CMK (cell line): ENCODE measurements at regions not wholly inside any gene's neighbourhood (a gene's known extent, or its start where the extent isn't known, plus 50 kb on each side); places are given as distances from the start of the nearest gene placed in this dataset.
"Not testable (repeated sequence)": the region's sequence is repeated elsewhere in the genome, so short reads cannot be mapped to it uniquely, and the experiment has no call there.

Experiments used
- DNase-seq: peaks from one replicate; pipeline ENCODE4 v3.0.0-alpha.2; 2010; ENCODE audit warnings: low read depth

DNA sequence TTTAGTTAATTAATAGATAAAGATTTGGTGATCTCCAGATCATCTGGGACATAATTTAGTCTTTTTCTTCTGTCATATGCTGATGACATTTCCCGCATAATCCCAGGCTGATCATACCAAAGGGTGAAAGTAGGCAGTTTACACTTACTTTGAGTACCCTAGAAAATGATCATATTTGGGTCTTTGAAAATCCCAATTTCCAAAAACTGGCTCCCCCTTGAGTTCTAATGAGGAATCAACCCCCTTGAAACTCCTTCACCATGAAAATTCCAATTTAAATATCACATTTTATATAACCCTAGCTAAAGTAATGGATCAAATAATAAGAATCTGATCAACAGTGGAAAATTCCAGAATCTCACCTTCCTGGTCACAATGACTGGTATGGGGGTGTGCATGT lies 223.4 kb downstream of the NAF1 start:
- DNase-seq: no peak

DNA sequence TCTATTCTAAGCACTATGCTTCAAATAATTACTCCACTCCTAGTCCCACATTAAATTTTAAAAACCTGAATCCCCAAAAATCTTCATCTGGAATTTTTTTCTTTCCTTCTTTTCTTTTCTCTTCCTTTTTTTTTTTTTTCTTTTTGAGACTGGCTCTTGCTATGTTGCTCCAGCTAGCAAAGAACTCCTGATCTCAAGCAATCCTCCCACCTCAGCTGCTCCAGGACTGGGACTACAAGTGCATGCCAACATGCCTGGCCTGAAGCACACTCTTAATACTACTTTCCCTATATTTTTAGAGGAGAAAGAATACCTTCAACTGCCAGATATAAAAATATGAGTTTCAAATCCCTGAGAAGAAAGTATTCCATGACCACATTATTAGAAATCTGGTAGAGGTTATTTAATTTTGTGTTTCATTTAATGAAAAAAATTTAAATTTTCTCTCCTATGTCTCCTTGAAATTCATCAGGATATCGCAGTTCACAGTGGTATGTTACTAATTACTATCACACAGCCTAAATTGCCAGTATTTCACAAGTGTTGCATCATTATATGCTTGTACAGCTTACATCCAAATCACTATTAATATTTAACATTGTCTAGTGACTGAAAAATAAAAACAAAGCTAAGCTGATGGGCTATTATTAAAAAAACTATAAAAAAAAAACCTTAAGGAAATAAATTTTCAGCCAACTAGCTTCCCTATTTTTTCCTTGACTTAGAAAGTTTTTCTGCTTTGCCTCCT lies 227.8 kb downstream of the NAF1 start:
- DNase-seq: no peak

DNA sequence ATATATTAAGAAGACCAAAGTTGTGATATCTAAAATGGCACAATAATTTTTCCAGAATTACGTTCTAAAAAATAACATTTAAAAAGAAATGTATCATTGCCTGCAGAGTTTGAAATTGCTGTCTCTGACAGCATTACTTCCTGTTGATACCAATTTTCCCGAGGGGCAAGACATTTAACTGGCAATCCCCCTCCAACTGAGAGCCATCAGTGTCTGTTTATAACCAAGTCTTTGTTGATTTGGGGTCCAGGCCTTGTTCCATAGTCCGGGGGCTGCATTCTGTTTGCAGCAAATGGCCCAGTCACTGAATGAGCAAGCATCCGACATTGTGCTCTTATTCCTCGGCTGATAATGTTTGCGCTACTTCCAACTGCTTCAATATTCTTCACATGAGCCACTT lies 231.5 kb downstream of the NAF1 start:
- DNase-seq: no peak

DNA sequence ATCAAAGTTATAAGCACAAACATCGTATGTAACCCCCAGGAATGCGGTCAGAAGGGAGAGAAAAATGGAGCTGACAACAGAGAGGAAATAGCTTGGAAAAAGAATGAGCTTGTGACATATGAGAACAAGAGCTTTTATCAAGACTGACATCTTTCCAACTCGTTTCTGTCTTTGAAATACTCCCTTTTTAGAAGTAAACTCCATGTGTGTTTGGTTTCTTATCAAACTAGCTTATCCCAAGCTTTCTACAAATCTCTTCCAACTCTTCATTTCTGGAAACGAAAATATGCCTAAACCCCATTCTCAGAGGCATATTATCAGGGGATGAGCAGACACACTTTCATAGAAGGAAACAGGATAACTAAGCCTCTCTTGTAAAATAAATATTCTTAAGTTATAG lies 235.4 kb downstream of the NAF1 start:
- no peak for DNase-seq

DNA sequence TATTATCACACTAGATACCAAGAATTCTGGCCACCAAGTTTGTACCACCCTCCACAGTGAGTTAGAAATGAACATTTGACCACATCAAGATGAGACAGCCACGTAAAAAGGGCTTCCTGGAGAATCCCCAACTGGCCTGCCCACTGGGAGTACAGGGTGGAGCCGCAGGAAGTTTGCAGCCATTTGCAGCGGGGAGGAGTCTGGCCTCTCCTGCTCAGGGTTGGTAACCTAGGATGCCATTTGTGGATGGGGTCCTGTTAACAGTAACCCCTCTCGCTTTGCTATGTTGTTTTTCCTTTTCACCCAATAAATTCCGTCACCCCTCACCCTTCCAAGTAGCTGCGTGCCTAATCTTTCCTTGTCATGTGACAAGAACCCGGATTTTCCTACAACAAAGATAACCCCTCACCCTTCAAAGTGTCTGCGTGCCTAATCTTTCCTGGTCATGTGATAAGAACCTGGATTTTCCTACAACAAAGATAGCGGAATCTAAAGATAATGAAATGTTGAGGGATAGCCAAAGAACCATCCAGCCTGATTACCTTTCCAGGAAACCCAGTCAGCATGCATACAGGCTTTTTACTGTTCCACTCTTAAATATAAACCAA lies 245.4 kb downstream of the NAF1 start:
- no peak for DNase-seq

DNA sequence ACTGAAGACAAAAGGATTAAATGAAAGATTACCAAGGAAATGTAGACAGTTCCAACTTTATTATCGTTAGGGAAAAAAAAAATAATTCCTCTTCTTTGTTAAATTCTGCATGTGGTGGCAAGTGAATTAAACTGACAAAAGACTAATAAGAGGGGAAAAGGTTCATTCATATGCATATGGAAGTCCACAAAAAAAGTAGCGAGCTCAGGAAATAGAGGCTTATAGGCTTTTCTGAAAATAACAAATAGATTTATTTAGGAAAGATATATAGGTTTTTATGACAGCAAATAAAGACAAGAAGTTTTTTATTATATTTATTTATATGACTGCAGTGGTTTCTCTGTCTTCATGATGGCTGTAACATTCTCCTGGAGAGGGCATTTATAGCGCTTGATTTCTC lies 246.0 kb downstream of the NAF1 start:
- no peak for DNase-seq

DNA sequence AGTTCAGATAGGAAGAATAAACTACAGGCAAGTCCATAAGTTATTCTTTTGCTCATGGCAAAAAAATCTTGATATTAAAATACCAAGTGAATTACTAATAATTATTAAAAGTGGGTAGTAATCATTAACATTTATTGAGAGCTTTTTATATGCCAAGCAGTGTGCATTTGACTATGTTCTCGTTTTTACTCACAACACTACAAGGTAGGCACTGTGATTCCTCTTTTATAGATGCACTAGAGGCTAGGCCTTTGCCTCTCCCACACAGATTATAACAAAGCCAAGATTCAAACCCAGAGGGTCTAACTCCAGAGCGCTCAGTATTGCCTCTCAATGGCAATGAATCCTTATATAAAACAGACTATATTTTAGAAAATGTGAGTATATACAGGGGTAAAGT lies 254.2 kb downstream of the NAF1 start:
- no peak for DNase-seq

DNA sequence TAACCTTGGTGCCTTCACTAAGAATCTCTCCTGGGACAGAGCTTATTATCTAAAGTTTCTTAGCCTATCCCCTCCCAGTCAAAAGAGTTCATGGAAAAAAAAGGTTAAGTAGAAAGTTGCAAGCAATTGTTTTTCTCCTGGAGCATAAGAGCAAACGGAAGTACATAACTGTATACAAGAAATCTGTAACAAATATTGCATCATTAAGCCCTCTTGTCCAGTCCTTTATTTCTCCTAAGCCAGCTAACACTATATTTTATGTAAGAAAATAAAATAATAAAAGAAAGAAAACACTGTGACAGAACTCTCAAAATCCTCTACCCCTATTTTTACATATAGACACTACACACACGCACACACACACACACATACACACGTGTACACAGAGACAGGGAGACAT lies 255.3 kb downstream of the NAF1 start:
- DNase-seq: no peak

DNA sequence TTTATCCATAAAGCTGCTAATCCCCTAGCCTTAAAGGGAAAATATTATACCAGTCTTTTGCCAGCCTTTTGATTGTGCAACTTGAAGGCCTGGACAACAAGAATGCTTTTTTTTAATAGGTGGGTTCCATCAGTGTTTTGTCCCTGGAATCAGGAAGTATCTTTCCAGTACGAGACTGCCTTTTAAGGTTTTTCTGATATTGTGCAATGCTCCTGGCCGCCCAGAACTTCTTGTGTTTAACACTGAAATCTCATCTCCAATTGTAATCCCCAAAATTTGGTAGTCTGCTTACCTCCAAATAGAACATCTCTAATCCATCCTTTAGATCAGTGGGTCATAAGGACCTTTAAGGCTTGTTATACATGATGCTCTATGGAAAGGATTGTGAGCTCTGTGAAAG lies 256.7 kb downstream of the NAF1 start:
- DNase-seq: no peak

DNA sequence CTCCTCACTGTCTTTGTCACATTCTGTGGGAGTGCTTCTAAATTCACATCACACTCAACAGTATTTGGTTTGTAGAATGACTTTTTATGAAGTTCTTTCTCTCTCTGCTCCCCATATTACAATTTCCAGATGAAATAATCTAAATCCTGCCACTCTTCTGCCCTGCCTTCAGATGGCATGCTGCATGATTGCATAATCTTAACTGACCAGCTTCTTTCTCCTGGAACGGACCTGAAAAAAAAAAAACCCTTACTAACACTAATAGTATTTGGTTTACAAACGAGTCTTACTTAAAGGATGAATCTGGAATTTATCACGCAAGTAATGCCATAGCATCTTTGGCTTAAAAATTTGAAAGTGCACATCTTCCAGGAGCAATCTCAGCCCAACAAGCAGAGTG lies 272.3 kb downstream of the NAF1 start:
- DNase-seq: no peak

DNA sequence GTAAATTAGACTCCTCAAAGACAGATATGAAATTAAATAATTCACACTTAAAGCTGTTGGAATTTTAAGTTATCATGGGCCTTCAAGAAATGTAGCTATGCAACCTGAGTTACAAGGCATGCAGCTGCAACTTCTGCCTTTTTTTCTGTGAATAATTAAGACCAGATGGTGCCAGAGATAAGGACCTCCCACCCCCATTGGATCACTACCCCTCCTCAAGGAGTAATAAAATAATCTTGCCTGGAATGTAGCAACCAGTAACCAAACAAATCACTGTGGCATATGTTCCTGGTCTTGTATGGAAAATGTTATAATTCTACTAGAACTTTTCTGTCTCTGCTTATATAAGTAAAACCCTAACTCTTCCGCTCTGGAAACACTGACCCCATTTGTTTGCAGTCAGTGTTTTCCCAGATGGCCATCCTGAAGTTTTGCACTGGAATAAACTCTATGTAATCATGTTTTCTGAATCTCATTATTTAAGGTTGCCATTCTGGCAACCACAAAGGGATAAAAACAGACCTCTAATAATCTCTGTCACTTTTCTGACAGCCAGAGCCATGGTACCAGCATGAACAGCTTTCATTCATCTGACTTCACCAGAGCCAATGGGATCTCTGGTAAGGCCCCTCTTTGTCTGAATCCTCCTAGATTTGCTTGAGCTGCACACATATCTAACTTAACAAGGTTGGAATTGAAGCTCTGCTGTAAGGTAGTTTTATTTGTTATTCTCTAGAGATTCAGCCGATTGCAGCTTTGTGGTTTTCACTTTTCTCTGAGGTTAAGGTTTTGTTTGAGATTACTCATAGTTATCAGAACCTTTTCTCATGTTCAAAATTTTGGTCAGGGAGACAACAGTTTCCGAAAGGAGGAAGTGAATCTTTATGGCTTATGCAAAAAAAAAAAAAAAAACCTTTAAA lies 274.6 kb downstream of the NAF1 start:
- DNase-seq: no peak

DNA sequence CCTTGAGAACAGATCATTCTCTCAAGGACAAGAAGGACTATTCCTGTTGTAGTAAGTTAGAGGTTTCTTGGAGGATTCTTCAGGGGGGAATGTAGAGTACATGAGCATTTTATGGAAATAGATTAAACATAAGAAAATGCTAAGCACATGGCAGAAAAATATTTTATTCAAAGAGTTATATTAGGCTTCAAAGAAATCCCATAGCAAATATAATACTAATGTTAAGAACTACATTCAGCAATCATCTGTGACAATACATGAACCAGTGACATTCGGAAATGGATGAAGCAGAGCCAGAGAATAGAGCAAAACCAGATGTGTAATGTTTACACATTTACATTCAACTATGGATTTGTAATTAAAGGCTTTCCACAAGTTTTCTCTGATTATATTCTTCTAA lies 288.6 kb downstream of the NAF1 start:
- no peak for DNase-seq

DNA sequence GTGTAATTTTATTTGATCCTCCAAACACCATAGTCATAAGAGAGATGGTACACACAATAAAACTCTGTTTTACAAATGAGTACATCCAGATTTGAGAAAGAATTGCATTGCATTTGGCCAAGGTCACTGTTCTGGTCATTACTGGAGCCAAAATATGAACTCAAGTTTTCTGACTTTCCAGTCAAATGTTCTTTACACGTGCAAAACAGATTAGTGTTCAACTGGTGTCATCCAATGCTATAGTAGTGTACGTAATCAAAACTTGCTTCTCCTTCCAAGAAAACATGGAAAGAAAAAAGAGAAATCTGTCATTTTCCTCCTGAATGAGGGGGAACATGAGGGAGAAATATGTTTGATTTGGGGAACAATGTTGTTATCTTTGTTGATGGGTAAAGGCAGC lies 291.9 kb downstream of the NAF1 start:
- no peak for DNase-seq

DNA sequence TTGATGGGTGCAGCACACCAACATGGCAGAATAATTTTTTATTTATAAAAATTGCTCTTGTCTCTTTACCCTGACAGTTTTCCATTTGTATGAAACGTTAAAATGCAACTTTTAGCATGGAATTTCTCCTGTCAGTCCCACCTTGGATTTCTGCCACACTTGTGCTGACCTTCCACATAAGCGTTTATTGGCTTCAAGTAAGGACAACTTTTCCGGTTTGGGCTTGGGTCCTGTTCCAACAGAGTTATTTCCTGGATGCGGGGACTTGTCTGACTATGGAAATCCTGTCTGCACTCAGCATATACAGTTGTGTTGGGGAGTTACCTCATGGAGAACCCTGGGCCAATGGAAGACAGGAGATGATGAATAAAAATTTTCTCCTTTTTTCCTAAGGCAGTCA lies 294.7 kb downstream of the NAF1 start:
- no peak for DNase-seq

DNA sequence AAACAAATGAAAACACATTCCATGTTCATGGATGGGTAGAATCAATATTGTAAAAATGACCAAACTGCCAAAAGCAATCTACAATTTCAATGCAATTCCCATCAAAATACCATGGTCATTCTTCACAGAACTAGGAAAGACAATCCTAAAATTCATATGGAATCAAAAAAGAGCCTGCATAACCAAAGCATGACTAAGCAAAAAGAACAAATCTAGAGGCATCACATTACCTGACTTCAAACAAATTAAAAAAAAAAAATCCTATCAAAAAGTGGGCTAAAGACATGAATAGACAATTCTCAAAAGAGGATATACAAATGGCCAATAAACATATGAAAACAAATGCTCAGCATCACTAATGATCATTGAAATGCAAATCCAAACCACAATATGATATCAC lies 297.5 kb downstream of the NAF1 start:
- no peak for DNase-seq

DNA sequence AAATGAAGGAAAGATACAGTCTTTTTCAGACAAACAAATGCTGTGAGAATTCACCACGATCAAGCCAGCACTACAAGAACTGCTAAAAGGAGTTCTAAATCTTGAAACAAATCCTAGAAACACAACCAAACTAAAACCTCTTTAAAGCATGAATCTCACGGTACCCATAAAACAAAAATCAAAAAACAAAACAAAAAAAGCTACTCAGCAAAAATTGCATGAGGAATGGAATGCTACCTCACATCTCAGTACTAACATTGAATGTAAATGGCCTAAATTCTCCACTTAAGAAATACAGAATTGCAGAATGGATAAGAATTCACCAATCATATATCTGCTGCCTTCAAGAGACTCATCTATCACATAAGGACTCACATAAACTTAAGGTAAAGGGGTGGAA lies 300.1 kb downstream of the NAF1 start:
- no peak for DNase-seq

DNA sequence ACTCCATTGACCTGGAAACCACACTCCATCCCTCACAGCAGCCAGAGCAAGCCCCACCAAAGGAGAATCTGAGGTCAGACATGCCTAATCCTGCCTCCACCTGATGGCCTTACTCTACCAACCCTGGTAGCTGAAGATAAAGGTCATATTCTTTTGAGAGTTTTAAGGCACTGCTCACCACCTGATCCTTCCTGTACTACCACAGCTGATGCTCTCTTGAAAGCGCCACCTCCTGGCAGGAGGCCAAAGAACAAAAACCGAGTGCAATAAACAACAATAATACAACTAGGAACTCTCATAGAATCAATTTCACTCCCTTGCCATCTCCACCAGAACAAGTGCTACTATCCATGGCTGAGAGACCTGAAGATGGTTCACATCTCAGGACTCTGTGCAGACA lies 301.6 kb downstream of the NAF1 start:
- no peak for DNase-seq

DNA sequence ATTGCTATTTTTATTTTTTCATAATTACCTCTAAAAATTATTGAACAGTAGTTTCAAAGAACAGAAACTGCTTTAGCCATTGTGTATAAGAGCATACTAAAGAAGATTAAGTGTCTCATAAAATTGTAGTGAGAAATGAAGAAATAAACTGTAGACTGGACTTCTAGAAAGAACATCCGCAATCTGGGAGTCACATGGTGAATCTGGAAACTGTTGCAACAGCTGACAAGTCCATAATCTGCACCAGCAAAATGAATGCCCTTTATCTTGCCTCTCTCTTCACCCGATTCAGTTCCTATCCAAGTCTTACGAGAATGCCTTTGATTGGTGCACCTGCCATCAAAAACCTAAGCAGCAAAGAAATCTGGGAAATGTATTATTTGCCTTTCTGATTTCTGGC lies 312.9 kb downstream of the NAF1 start:
- DNase-seq: no peak

DNA sequence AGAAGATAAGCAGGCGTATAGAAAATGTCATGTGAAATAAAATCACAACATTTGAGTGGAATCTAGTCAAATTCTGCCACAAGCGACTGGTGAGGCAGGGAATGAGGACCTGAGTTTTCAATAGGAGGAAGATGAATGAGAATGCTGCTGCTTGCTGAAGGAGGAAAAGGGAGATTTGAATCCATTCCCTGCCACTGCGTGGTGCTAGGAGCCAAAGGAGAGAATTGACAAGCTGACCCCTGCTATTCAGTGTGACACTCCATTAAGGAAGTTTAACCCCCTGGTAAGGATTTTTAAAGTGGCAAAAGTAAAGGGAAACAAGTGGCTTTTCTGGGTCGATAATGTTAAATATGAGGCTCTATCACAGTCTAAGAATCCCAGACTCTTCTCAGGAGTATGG lies 314.0 kb downstream of the NAF1 start:
- DNase-seq: no peak

DNA sequence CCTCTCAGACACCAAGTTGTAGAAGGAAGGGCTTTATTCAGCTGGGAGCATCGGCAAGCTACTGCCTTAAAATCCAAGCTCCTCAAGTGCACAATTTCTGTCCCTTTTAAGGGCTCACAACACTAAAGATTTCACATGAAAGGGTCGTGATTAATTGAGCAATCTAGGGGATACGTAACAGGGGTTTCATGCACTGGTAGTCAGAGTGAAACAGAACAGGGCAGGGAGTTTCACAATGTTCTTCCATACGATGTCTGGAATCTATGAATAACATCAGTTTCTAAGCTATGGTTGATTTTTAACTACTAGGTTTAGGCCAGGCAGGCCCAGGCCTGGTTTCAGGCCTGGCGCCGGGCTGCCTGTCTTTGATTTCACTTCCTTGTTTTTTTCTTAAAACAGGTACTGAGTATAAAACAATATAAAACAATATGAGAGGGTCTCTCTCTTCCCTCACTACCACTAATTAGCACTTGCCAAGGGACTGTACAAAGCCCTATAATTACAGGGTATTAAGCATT lies 315.4 kb downstream of the NAF1 start:
- not testable (repeated sequence) for DNase-seq

DNA sequence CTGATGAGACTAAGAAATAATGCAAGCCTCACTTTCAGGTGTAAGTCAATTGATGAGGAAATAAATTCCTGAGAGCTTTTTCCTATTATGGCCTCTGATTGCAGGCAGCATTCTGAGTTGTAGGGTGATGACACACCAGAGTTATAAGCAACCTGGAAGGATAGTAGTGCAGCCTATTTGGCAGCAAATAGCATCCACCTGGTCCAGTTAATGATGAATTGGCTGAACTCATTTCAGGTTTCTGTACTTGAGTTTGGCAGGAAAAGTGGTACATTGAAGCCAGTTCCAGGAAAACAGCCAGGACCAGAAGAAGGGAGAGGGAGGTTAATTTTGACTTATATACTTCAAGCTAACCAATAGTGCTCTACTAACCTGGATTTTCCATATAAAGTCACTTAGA lies 316.8 kb downstream of the NAF1 start:
- no peak for DNase-seq

DNA sequence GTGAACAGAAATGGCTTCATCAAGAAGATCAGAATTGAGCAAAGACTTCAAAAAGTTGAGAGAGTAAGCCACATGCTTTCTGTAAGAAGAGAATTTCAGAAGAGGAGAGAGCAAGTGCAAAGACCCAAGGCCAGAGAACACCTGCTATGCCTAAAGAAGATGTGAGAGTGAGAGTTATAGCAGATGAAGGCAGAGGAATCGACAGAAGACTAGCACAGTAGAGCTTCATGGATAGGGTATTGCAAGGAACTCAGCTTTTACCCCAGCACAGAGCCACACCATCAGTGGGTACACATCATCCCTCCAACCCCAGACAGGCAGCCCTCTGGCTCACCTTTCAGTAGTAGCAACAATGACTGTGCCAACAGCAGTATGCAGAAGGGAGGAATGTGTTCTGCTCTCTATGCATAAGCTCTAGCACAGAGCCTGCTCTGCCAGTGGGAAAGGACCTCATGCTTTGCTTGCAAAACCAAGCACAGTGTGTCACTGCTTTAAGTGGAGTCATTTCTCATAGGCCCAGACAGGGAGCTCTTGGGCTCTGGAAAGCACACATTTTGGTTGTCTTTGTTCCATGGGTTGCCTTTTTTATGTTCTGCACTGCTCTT lies 318.6 kb downstream of the NAF1 start:
- DNase-seq: no peak

DNA sequence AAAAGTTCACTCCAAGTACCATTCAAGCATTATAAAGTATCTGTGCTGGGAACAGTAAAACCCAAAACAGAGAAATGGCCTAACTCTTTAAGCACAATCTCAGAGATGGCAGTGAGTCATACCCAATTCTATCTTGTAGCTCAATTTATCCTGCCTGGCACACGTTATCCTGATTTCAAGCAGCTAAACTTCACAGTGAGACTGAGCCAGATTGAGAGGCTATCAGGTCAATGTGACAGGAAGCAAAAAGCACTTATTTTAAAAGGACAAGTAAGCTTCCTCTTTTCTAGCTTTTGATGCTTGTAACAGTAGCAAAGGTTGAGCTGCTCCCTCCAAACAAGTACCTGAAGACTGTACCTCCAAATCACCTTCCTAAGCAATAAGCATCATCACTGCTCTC lies 324.9 kb downstream of the NAF1 start:
- DNase-seq: no peak
